WTC11 (cell line): ENCODE measurements at regions not wholly inside any gene's neighbourhood (a gene's known extent, or its start where the extent isn't known, plus 50 kb on each side); places are given as distances from the start of the nearest gene placed in this dataset.

Experiments used
- ATAC-seq: fragments of 200-7000 bp; cut with Tn5 transposase; 2 replicates; pipeline ENCODE4 v1.10.0; 2021; ENCODE audit warnings: mild to moderate bottlenecking, moderate library complexity
- CTCF ChIA-PET: fragments of 300-600 bp; sonication (Branson Sonifier 250); formaldehyde crosslinking; loops from one replicate; lab custom pipeline; 2021; ENCODE audit warnings: antibody characterized with exemption; lab: Charles Lee
- POLR2A ChIA-PET: fragments of 350-600 bp; sonication (Branson Sonifier 250); formaldehyde crosslinking; loops from one replicate; lab custom pipeline; 2021; ENCODE audit warnings: antibody characterized with exemption; lab: Charles Lee
- DNase-seq: peaks from one replicate; pipeline ENCODE4 v3.0.0; 2021; ENCODE audit warnings: low spot score
- H3K27ac Mint-ChIP-seq: 2 replicates; pipeline ENCODE4 v1.8.0; 2021; ENCODE audit warnings: mixed read lengths
- H3K27me3 Mint-ChIP-seq: 2 replicates; pipeline ENCODE4 v1.8.0; 2021; ENCODE audit warnings: low read depth, mild to moderate bottlenecking, moderate library complexity, mixed read lengths
- H3K36me3 Mint-ChIP-seq: 2 replicates; pipeline ENCODE4 v1.8.0; 2021; ENCODE audit warnings: mixed read lengths
- H3K4me1 Mint-ChIP-seq: 2 replicates; pipeline ENCODE4 v1.8.0; 2022; ENCODE audit warnings: mixed read lengths
- H3K4me3 Mint-ChIP-seq: 2 replicates; pipeline ENCODE4 v1.8.0; 2021; ENCODE audit warnings: mild to moderate bottlenecking, moderate library complexity, mixed read lengths
- H3K9me3 Mint-ChIP-seq: 2 replicates; pipeline ENCODE4 v1.8.0; 2021; ENCODE audit warnings: mixed read lengths
- AFF4 ChIP-seq: sonication (generic); formaldehyde crosslinking; IDR thresholded peaks from 2 replicates; pipeline ENCODE4 v1.8.1; 2023; ENCODE audit warnings: mild to moderate bottlenecking, missing genetic modification reagents, borderline replicate concordance
- E2F5 ChIP-seq: sonication (generic); formaldehyde crosslinking; IDR thresholded peaks from 2 replicates; pipeline ENCODE4 v1.8.1; 2022; ENCODE audit warnings: mild to moderate bottlenecking, moderate library complexity, missing genetic modification reagents
- ERG ChIP-seq: fragments of 250-450 bp; sonication (Bioruptor Pico); IDR thresholded peaks from 2 replicates; pipeline ENCODE4 v1.8.0; 2021; ENCODE audit warnings: mild to moderate bottlenecking
- FOXP1 ChIP-seq: sonication (generic); formaldehyde crosslinking; IDR thresholded peaks from 2 replicates; pipeline ENCODE4 v1.8.0; 2022; ENCODE audit warnings: missing genetic modification reagents, mild to moderate bottlenecking, moderate library complexity, borderline replicate concordance
- ZBTB43 ChIP-seq: sonication (generic); formaldehyde crosslinking; IDR thresholded peaks from 2 replicates; pipeline ENCODE4 v1.8.1; 2023; ENCODE audit warnings: mild to moderate bottlenecking, missing genetic modification reagents
- ZNF512 ChIP-seq: sonication (generic); formaldehyde crosslinking; IDR thresholded peaks from 2 replicates; pipeline ENCODE4 v1.8.1; 2022; ENCODE audit warnings: missing genetic modification reagents, borderline replicate concordance
- ZNF671 ChIP-seq: fragments of 250-450 bp; sonication (Bioruptor Pico); IDR thresholded peaks from 2 replicates; pipeline ENCODE4 v1.8.0; 2021; ENCODE audit warnings: mild to moderate bottlenecking
- TF ChIP-seq, protein P1 (sequence below): sonication (generic); formaldehyde crosslinking; conservative IDR thresholded peaks from 2 replicates; pipeline ENCODE4 v1.8.1; 2022; ENCODE audit warnings: mild to moderate bottlenecking, missing genetic modification reagents
- TF ChIP-seq, protein P2 (sequence below): sonication (generic); formaldehyde crosslinking; conservative IDR thresholded peaks from 2 replicates; pipeline ENCODE4 v1.8.1; 2023; ENCODE audit warnings: mild to moderate bottlenecking, low read depth, missing genetic modification reagents, moderate library complexity
- TF ChIP-seq, protein P3 (sequence below): fragments of 200-600 bp; IDR thresholded peaks from 2 replicates; pipeline ENCODE4 v1.8.0; 2022; ENCODE audit warnings: antibody characterized with exemption

GRCh38 chr6:16832043-16832567 lies 70.8 kb upstream of the ATXN1 start:
- H3K27me3 Mint-ChIP-seq, result no peaks in the 10 kb centered on the region; the same call in 1 of the 2 replicates
- POLR2A ChIA-PET, result no interaction called here
- TF ChIP-seq, protein P1, sequence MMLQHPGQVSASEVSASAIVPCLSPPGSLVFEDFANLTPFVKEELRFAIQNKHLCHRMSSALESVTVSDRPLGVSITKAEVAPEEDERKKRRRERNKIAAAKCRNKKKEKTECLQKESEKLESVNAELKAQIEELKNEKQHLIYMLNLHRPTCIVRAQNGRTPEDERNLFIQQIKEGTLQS (CRISPR knock-in tag), result no peak
- TF ChIP-seq ZNF512 (CRISPR knock-in tag), result no peak
- TF ChIP-seq AFF4, result no peak
- no peak for TF ChIP-seq FOXP1 (CRISPR knock-in tag)
- no peak for TF ChIP-seq E2F5 (CRISPR knock-in tag)
- no peak for TF ChIP-seq ERG (CRISPR knock-in tag)
- TF ChIP-seq, protein P2, sequence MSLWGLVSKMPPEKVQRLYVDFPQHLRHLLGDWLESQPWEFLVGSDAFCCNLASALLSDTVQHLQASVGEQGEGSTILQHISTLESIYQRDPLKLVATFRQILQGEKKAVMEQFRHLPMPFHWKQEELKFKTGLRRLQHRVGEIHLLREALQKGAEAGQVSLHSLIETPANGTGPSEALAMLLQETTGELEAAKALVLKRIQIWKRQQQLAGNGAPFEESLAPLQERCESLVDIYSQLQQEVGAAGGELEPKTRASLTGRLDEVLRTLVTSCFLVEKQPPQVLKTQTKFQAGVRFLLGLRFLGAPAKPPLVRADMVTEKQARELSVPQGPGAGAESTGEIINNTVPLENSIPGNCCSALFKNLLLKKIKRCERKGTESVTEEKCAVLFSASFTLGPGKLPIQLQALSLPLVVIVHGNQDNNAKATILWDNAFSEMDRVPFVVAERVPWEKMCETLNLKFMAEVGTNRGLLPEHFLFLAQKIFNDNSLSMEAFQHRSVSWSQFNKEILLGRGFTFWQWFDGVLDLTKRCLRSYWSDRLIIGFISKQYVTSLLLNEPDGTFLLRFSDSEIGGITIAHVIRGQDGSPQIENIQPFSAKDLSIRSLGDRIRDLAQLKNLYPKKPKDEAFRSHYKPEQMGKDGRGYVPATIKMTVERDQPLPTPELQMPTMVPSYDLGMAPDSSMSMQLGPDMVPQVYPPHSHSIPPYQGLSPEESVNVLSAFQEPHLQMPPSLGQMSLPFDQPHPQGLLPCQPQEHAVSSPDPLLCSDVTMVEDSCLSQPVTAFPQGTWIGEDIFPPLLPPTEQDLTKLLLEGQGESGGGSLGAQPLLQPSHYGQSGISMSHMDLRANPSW (CRISPR knock-in tag), result no peak
- no peak for TF ChIP-seq ZBTB43 (CRISPR knock-in tag)
- H3K4me1 Mint-ChIP-seq, result no peaks in the 10 kb centered on the region
- H3K36me3 Mint-ChIP-seq, result no peaks in the 10 kb centered on the region
- CTCF ChIA-PET, result interaction anchor here (1.1 to 1.2 kb wide), 2 partner anchors 69 to 422 kb away, joined by 3 read pairs; no protein-coding TSS in a partner anchor
- H3K27ac Mint-ChIP-seq, result no peak overlapping the region
- ATAC-seq (no peak), DNase-seq (no peak)
- no peaks in the 10 kb centered on the region for H3K9me3 Mint-ChIP-seq
- H3K4me3 Mint-ChIP-seq, result no peak overlapping the region

GRCh38 chr6:16831136-16831535 lies 69.9 kb upstream of the ATXN1 start:
- TF ChIP-seq, protein P3, sequence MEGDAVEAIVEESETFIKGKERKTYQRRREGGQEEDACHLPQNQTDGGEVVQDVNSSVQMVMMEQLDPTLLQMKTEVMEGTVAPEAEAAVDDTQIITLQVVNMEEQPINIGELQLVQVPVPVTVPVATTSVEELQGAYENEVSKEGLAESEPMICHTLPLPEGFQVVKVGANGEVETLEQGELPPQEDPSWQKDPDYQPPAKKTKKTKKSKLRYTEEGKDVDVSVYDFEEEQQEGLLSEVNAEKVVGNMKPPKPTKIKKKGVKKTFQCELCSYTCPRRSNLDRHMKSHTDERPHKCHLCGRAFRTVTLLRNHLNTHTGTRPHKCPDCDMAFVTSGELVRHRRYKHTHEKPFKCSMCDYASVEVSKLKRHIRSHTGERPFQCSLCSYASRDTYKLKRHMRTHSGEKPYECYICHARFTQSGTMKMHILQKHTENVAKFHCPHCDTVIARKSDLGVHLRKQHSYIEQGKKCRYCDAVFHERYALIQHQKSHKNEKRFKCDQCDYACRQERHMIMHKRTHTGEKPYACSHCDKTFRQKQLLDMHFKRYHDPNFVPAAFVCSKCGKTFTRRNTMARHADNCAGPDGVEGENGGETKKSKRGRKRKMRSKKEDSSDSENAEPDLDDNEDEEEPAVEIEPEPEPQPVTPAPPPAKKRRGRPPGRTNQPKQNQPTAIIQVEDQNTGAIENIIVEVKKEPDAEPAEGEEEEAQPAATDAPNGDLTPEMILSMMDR, result no peak
- no peak for TF ChIP-seq ZNF671 (CRISPR knock-in tag)
- TF ChIP-seq, all 79 proteins: peak for 0
- Mint-ChIP-seq H3K27me3 (no peaks in the 10 kb centered on the region), H3K27ac (no peak overlapping the region), H3K4me1 (0 out of 2 replicates have a peak, but pooled peaks cover under 1% of the 10 kb centered on the region), H3K4me3 (no peak overlapping the region), H3K36me3 (no peaks in the 10 kb centered on the region), H3K9me3 (no peaks in the 10 kb centered on the region)
- CTCF ChIA-PET, result no interaction called here
- ATAC-seq, result no peak
- POLR2A ChIA-PET, result no interaction called here
- DNase-seq, result no peak
